Suprapubic skin (tissue), 4 donors: ENCODE measurements at regions not wholly inside any gene's neighbourhood (a gene's known extent, or its start where the extent isn't known, plus 50 kb on each side); places are given as distances from the start of the nearest gene placed in this dataset.

Experiments
- EP300 ChIP-seq: sonication (generic); formaldehyde crosslinking; IDR thresholded peaks from one replicate; pipeline ENCODE4 v1.6.1; 2017; ENCODE audit warnings: antibody characterized with exemption
- POLR2A ChIP-seq, 2 donors: fragments of 450-650 bp; IDR thresholded peaks; one replicate each; pipeline ENCODE4 v1.6.1; 2017; ENCODE audit warnings: antibody characterized with exemption in 2 of 2, mild to moderate bottlenecking in 2 of 2, moderate library complexity in 2 of 2
- POLR2AphosphoS5 ChIP-seq, 3 donors: sonication (generic); formaldehyde crosslinking; IDR thresholded peaks; one replicate each; pipeline ENCODE4 v1.6.1; 2017; ENCODE audit warnings: antibody characterized with exemption in 3 of 3
- TF ChIP-seq, protein P1 (sequence below), 2 donors: fragments of 200-600 bp in 1 of 2; fragments of 450-650 bp in 1 of 2; sonication (generic) in 1 of 2; IDR thresholded peaks; one replicate each; pipeline ENCODE4 v1.5.1; 2016 to 2019; ENCODE audit warnings: antibody characterized with exemption in 2 of 2, mild to moderate bottlenecking in 1 of 2, moderate library complexity in 1 of 2

GRCh38 chr9:115295734-115296133, 177.8 kb upstream of the TNC start:
- TF ChIP-seq, protein P1, sequence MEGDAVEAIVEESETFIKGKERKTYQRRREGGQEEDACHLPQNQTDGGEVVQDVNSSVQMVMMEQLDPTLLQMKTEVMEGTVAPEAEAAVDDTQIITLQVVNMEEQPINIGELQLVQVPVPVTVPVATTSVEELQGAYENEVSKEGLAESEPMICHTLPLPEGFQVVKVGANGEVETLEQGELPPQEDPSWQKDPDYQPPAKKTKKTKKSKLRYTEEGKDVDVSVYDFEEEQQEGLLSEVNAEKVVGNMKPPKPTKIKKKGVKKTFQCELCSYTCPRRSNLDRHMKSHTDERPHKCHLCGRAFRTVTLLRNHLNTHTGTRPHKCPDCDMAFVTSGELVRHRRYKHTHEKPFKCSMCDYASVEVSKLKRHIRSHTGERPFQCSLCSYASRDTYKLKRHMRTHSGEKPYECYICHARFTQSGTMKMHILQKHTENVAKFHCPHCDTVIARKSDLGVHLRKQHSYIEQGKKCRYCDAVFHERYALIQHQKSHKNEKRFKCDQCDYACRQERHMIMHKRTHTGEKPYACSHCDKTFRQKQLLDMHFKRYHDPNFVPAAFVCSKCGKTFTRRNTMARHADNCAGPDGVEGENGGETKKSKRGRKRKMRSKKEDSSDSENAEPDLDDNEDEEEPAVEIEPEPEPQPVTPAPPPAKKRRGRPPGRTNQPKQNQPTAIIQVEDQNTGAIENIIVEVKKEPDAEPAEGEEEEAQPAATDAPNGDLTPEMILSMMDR (IDR thresholded peaks at IDR 0.05), result no peak
- TF ChIP-seq POLR2A (IDR thresholded peaks at IDR 0.05), result no peak
- no peak for TF ChIP-seq POLR2AphosphoS5 (IDR thresholded peaks at IDR 0.05)
- TF ChIP-seq EP300, result no peak
